ENCODE measurements at regions not wholly inside any gene's neighbourhood (a gene's known extent, or its start where the extent isn't known, plus 50 kb on each side); places are given as distances from the start of the nearest gene placed in this dataset.

- no peak overlapping the region for H3K27ac ChIP-seq
Observed at GRCh38 chr10:9688711-9689110, 1329.0 kb upstream of the CELF2 start.

DNA sequence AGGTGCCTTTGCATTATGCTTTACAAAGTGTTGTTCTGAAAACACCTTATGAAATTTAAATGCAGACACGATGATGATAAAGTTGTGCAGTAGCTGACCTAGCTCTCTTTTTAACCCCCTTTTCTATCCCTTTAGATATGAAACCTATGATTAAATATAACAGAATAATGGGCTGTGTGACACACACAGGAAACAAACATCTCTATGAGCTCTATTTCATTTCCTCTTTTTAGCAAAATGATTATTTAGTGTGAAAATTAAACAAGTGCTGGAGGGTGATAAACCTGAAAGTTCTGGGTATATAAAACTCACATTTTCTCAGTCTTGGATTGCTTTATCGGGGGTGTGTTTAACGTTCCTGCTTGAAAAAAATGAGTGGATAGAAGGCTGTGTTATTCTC lies 1310.5 kb upstream of the CELF2 start:
- no peak for TF ChIP-seq Cebpa-rat (IDR thresholded peaks at IDR 0.05)
- no peaks in the 10 kb centered on the region for H4K20me1 ChIP-seq
- peaks cover 11% of the 10 kb centered on the region for H3K4me1 ChIP-seq
- peaks cover 9% of the 10 kb centered on the region for H3K9me3 ChIP-seq
- no peak overlapping the region for H3K9ac ChIP-seq
- no peaks in the 10 kb centered on the region for H3K27me3 ChIP-seq
- H3K4me3 ChIP-seq, result no peak overlapping the region
- H3K36me3 ChIP-seq, result no peaks in the 10 kb centered on the region
- peak overlapping the region; percentile 37 for H3K4me2 ChIP-seq
- H3K27ac ChIP-seq, result no peak overlapping the region

More at GRCh38 chr10:9688711-9689110, 1329.0 kb upstream of the CELF2 start:
- H3K9me3 ChIP-seq, result no peaks in the 10 kb centered on the region
- H3K27me3 ChIP-seq, result no peaks in the 10 kb centered on the region
- H3K4me2 ChIP-seq, result no peak overlapping the region
- H3K9ac ChIP-seq, result no peak overlapping the region
- TF ChIP-seq Cebpa-rat (IDR thresholded peaks at IDR 0.05), result no peak
- no peaks in the 10 kb centered on the region for H4K20me1 ChIP-seq
- H3K4me3 ChIP-seq, result no peak overlapping the region
- H3K4me1 ChIP-seq, result no peaks in the 10 kb centered on the region
- H3K36me3 ChIP-seq, result no peaks in the 10 kb centered on the region

DNA sequence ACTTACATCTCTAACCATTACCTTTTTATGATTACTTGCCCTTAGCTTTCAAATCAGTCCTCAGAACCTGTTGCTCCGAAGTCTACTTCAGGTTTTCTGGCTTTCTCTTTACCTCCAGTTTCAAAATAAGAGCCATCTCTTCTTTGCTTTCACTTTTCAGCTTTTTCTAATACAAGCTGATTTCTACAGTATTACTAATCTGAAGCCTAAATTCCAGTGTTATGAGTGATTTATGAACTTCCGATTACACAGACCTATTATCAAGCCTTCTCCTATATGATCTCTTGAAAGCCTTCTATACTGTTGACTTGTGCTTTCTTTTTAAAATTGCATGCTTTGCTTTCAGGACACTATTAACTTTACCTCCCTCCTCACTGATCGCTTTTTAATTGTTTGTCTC lies 1307.8 kb upstream of the CELF2 start:
- Histone ChIP-seq H3K9ac (no peak overlapping the region), H3K27ac (no peak overlapping the region), H3K4me3 (no peak overlapping the region), H3K36me3 (no peaks in the 10 kb centered on the region), H3K9me3 (peaks cover 21% of the 10 kb centered on the region), H3K27me3 (no peaks in the 10 kb centered on the region), H4K20me1 (no peaks in the 10 kb centered on the region), H3K4me1 (peaks cover 11% of the 10 kb centered on the region), H3K4me2 (no peak overlapping the region)
- TF ChIP-seq Cebpa-rat (IDR thresholded peaks at IDR 0.05), result no peak

DNA sequence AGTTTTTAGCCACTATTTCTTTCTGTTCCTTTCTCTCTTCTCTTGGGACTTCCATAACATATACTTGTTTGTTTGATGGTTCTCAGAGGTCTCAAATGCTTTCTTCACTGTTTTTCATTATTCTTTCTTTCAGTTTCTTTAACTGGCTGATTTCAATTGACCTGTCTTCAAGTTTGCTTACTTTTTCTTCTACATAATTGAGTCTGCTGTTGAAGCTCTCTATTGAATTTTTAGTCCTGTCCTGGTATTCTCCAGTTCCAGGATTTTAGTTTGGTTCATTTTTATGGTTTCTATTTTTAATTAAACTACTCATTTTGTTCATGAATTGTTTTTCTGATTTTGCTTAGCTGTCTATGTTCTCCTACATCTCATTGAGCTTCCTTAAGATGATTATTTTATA lies 1305.3 kb upstream of the CELF2 start:
- no peak overlapping the region for H3K4me2 ChIP-seq
- H3K4me3 ChIP-seq, result no peak overlapping the region
- no peaks in the 10 kb centered on the region for H3K27me3 ChIP-seq
- H4K20me1 ChIP-seq, result no peaks in the 10 kb centered on the region
- no peak for TF ChIP-seq Cebpa-rat (IDR thresholded peaks at IDR 0.05)
- peaks cover 21% of the 10 kb centered on the region for H3K9me3 ChIP-seq
- peaks cover 3% of the 10 kb centered on the region for H3K4me1 ChIP-seq
- no peak overlapping the region for H3K27ac ChIP-seq
- H3K36me3 ChIP-seq, result no peaks in the 10 kb centered on the region
- no peak overlapping the region for H3K9ac ChIP-seq

GRCh38 chr10:9719246-9719645 lies 1298.4 kb upstream of the CELF2 start:
- TF ChIP-seq Cebpa-rat (IDR thresholded peaks at IDR 0.05), result no peak
- Histone ChIP-seq H4K20me1 (no peaks in the 10 kb centered on the region), H3K4me1 (no peaks in the 10 kb centered on the region)

GRCh38 chr10:9733766-9734165 lies 1283.9 kb upstream of the CELF2 start:
- no peaks in the 10 kb centered on the region for H3K36me3 ChIP-seq
- H3K9me3 ChIP-seq, result no peaks in the 10 kb centered on the region
- H3K27me3 ChIP-seq, result no peaks in the 10 kb centered on the region
- no peaks in the 10 kb centered on the region for H4K20me1 ChIP-seq
- no peak overlapping the region for H3K27ac ChIP-seq
- H3K4me1 ChIP-seq, result no peaks in the 10 kb centered on the region
- H3K4me2 ChIP-seq, result no peak overlapping the region
- no peak for TF ChIP-seq Cebpa-rat (IDR thresholded peaks at IDR 0.05)
- H3K4me3 ChIP-seq, result no peak overlapping the region
- no peak overlapping the region for H3K9ac ChIP-seq

More at GRCh38 chr10:9719246-9719645, 1298.4 kb upstream of the CELF2 start:
- H3K36me3 ChIP-seq, result no peaks in the 10 kb centered on the region
- no peak overlapping the region for H3K4me3 ChIP-seq
- no peaks in the 10 kb centered on the region for H3K27me3 ChIP-seq
- H3K4me2 ChIP-seq, result no peak overlapping the region
- no peak overlapping the region for H3K27ac ChIP-seq
- no peaks in the 10 kb centered on the region for H3K9me3 ChIP-seq
- no peak overlapping the region for H3K9ac ChIP-seq

- H3K9me3 ChIP-seq, result no peaks in the 10 kb centered on the region
- no peak for TF ChIP-seq Cebpa-rat (IDR thresholded peaks at IDR 0.05)
- no peak overlapping the region for H3K4me2 ChIP-seq
- no peaks in the 10 kb centered on the region for H4K20me1 ChIP-seq
- H3K4me3 ChIP-seq, result no peak overlapping the region
- H3K4me1 ChIP-seq, result no peaks in the 10 kb centered on the region
- no peaks in the 10 kb centered on the region for H3K27me3 ChIP-seq
- H3K36me3 ChIP-seq, result no peaks in the 10 kb centered on the region
- no peak overlapping the region for H3K27ac ChIP-seq
- H3K9ac ChIP-seq, result no peak overlapping the region
Observed at GRCh38 chr10:9734218-9734617, 1283.5 kb upstream of the CELF2 start.

DNA sequence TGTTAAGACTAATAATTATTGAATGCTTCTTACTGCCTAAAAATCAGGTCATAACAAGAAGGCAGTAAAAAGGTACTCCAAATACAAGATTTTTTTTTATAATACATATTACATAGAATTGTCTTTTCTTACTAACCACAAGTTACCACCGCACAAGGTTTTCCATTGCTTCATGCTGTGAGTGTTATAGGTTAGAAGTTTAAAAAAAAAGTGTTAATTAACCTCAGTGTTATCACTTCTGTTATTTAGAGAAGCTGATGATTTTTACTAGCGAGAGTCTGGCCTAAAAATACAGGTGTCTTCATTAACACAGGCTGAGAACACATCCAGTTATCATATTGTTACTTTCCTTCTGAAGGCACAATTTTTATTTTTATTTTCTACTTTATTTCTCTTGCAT lies 1281.9 kb upstream of the CELF2 start:
- TF ChIP-seq Cebpa-rat (IDR thresholded peaks at IDR 0.05), result no peak
- H3K27me3 ChIP-seq, result no peaks in the 10 kb centered on the region
- no peaks in the 10 kb centered on the region for H3K36me3 ChIP-seq
- no peaks in the 10 kb centered on the region for H3K9me3 ChIP-seq
- no peak overlapping the region for H3K4me3 ChIP-seq
- H3K4me1 ChIP-seq, result no peaks in the 10 kb centered on the region
- no peak overlapping the region for H3K27ac ChIP-seq
- no peak overlapping the region for H3K9ac ChIP-seq
- H4K20me1 ChIP-seq, result no peaks in the 10 kb centered on the region
- no peak overlapping the region for H3K4me2 ChIP-seq

DNA sequence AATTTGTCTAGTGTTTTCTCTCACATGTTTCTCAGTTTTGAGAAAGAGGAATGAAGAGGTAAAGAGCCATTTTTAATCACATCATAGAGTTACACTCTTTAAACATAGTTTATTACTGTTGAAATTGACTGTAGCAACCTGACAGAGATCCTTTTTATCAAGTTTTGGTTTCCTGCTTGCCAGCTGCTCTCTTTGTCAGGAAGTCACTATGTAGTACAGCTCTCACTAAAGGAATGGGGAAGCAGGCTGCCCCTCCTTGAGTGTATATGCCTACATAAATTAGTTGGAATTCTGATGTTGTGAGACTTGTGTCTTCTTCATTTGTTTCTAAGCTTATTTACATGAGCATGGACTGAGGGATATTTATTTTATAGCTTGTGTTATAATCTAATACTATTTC lies 1274.0 kb upstream of the CELF2 start:
- H3K36me3 ChIP-seq, result no peaks in the 10 kb centered on the region
- H3K4me2 ChIP-seq, result no peak overlapping the region
- no peaks in the 10 kb centered on the region for H3K27me3 ChIP-seq
- no peak overlapping the region for H3K9ac ChIP-seq
- H3K4me3 ChIP-seq, result no peak overlapping the region
- no peak for TF ChIP-seq Cebpa-rat (IDR thresholded peaks at IDR 0.05)
- no peaks in the 10 kb centered on the region for H3K4me1 ChIP-seq
- H3K9me3 ChIP-seq, result no peaks in the 10 kb centered on the region
- H3K27ac ChIP-seq, result no peak overlapping the region
- H4K20me1 ChIP-seq, result no peaks in the 10 kb centered on the region

- no peaks in the 10 kb centered on the region for H3K4me1 ChIP-seq
- no peak overlapping the region for H3K9ac ChIP-seq
- no peak overlapping the region for H3K4me2 ChIP-seq
- H3K4me3 ChIP-seq, result no peak overlapping the region
- H3K27me3 ChIP-seq, result no peaks in the 10 kb centered on the region
- no peak overlapping the region for H3K27ac ChIP-seq
- no peak for TF ChIP-seq Cebpa-rat (IDR thresholded peaks at IDR 0.05)
- no peaks in the 10 kb centered on the region for H3K9me3 ChIP-seq
- no peaks in the 10 kb centered on the region for H3K36me3 ChIP-seq
- no peaks in the 10 kb centered on the region for H4K20me1 ChIP-seq
Observed at GRCh38 chr10:9745158-9745557, 1272.5 kb upstream of the CELF2 start.

DNA sequence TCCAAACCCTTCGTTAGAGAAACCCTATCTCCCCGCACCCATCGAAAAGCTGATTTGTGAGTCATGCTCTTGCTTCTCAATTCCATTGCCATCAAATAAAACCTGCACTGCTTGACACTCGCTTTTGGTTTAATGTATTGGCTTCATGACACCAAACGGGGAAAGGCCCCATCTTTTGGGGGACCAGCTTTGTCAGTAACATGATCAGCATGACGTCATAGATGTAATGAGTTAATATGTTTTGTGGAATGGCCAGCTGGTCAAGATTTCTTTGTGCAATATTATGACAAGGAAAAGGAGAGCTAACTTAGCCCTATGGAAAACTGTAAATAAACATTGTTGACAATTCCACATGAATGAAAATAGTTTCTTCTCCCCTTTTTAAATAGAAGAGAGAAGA lies 1260.5 kb upstream of the CELF2 start:
- Histone ChIP-seq H3K9ac (no peak overlapping the region), H3K27me3 (no peaks in the 10 kb centered on the region), H4K20me1 (no peaks in the 10 kb centered on the region), H3K4me2 (no peak overlapping the region), H3K36me3 (no peaks in the 10 kb centered on the region), H3K9me3 (no peaks in the 10 kb centered on the region), H3K27ac (no peak overlapping the region), H3K4me3 (no peak overlapping the region), H3K4me1 (no peaks in the 10 kb centered on the region)
- no peak for TF ChIP-seq Cebpa-rat (IDR thresholded peaks at IDR 0.05)

Data from BLaER1 (cell line).